ENCODE measurements at regions not wholly inside any gene's neighbourhood (a gene's known extent, or its start where the extent isn't known, plus 50 kb on each side); places are given as distances from the start of the nearest gene placed in this dataset.

GRCh38 chr20:53752971-53753879 lies 159.6 kb upstream of the ZNF217 start:
- WGBS, 10 experiments: 7 to 72% (median 38%) methylated on average over 3 to 16 of the region's 16 CpGs
- H3K4me3 ChIP-seq: no peak overlapping the region
- in situ Hi-C loops (cut with MboI; ENCODE audit: low pct_unique_long_range_greater_than_20kb in 2 of 9, low sequenced_read_pairs in 9 of 9, unreplicated experiment in 9 of 9): no loop called here
- peaks cover 31 to 51% of the 10 kb centered on the region in 2 donors for H3K4me1 ChIP-seq (replicated peaks in 1 of 2)
- peak in 4 of 8 experiments; percentile 23 to 81 (median 68) for ATAC-seq (replicated peaks in 6 of 8)
- H3K27ac ChIP-seq: no peak overlapping the region

GRCh38 chr20:53752583-53752970 lies 158.9 kb upstream of the ZNF217 start:
- Histone ChIP-seq H3K4me1 (replicated peaks in 1 of 2) (peaks cover 27 to 47% of the 10 kb centered on the region in 2 donors), H3K4me3 (no peak overlapping the region), H3K27ac (no peak overlapping the region)
- in situ Hi-C loops (cut with MboI; ENCODE audit: low pct_unique_long_range_greater_than_20kb in 2 of 9, low sequenced_read_pairs in 9 of 9, unreplicated experiment in 9 of 9): no loop called here
- no peak for ATAC-seq (replicated peaks in 6 of 8)
- 44 to 100% (median 83%) methylated on average over 1 to 3 of the region's 3 CpGs; no CpG with 5 or more reads in 1 of the 10 experiments for WGBS, 10 experiments

GRCh38 chr20:53751620-53752318 lies 158.1 kb upstream of the ZNF217 start:
- Histone ChIP-seq H3K4me3 (no peak overlapping the region), H3K4me1 (replicated peaks in 1 of 2) (peaks cover 23 to 45% of the 10 kb centered on the region in 2 donors), H3K27ac (peak overlapping the region in 1 of 2 donors; percentile 63)
- WGBS, 10 experiments: 24 to 67% (median 50%) methylated on average over 1 to 9 of the region's 9 CpGs; no CpG with 5 or more reads in 1 of the 10 experiments
- in situ Hi-C loops (cut with MboI; ENCODE audit: low pct_unique_long_range_greater_than_20kb in 2 of 9, low sequenced_read_pairs in 9 of 9, unreplicated experiment in 9 of 9): no loop called here
- ATAC-seq (replicated peaks in 6 of 8): no peak

GRCh38 chr20:53750827-53751619 lies 157.4 kb upstream of the ZNF217 start:
- Histone ChIP-seq H3K4me1 (replicated peaks in 1 of 2) (peaks cover 23 to 45% of the 10 kb centered on the region in 2 donors), H3K27ac (peak overlapping the region in 1 of 2 donors; percentile 63), H3K4me3 (no peak overlapping the region)
- peak in 7 of 8 experiments; percentile 23 to 94 (median 90) for ATAC-seq (replicated peaks in 6 of 8)
- in situ Hi-C loops (cut with MboI; ENCODE audit: low pct_unique_long_range_greater_than_20kb in 2 of 9, low sequenced_read_pairs in 9 of 9, unreplicated experiment in 9 of 9): no loop called here
- 9 to 70% (median 59%) methylated on average over 4 to 13 of the region's 14 CpGs; no CpG with 5 or more reads in 3 of the 10 experiments for WGBS, 10 experiments

GRCh38 chr20:53749499-53749898 lies 155.9 kb upstream of the ZNF217 start:
- in situ Hi-C loops (cut with MboI; ENCODE audit: low pct_unique_long_range_greater_than_20kb in 2 of 9, low sequenced_read_pairs in 9 of 9, unreplicated experiment in 9 of 9): no loop called here
- Histone ChIP-seq H3K4me1 (replicated peaks in 1 of 2) (peaks cover 23 to 45% of the 10 kb centered on the region in 2 donors), H3K4me3 (no peak overlapping the region), H3K27ac (no peak overlapping the region)
- WGBS, 10 experiments: 0 to 50% (median 33%) methylated on average over 1 of the region's 1 CpG; no CpG with 5 or more reads in 5 of the 10 experiments
- no peak for ATAC-seq (replicated peaks in 6 of 8)

- in situ Hi-C loops (cut with MboI; ENCODE audit: low pct_unique_long_range_greater_than_20kb in 2 of 9, low sequenced_read_pairs in 9 of 9, unreplicated experiment in 9 of 9): no loop called here
- H3K4me1 ChIP-seq (replicated peaks in 1 of 2): peaks cover 23 to 45% of the 10 kb centered on the region in 2 donors
- H3K4me3 ChIP-seq: no peak overlapping the region
- 0 to 100% (median 74%) methylated on average over 1 to 6 of the region's 6 CpGs; no CpG with 5 or more reads in 1 of the 10 experiments for WGBS, 10 experiments
- no peak overlapping the region for H3K27ac ChIP-seq
- peak in 4 of 8 experiments; percentile 21 to 42 (median 30) for ATAC-seq (replicated peaks in 6 of 8)
These were observed 155.3 kb upstream of the ZNF217 start for GRCh38 chr20:53748821-53749421.

- no peak overlapping the region for H3K4me3 ChIP-seq
- H3K4me1 ChIP-seq (replicated peaks in 1 of 2): peaks cover 18 to 38% of the 10 kb centered on the region in 2 donors
- H3K27ac ChIP-seq: no peak overlapping the region
- 20 to 100% (median 90%) methylated on average over 1 to 2 of the region's 2 CpGs; no CpG with 5 or more reads in 3 of the 10 experiments for WGBS, 10 experiments
- no peak for ATAC-seq (replicated peaks in 6 of 8)
- in situ Hi-C loops (cut with MboI; ENCODE audit: low pct_unique_long_range_greater_than_20kb in 2 of 9, low sequenced_read_pairs in 9 of 9, unreplicated experiment in 9 of 9): no loop called here
These were observed 154.5 kb upstream of the ZNF217 start for GRCh38 chr20:53748176-53748575.

- in situ Hi-C loops (cut with MboI; ENCODE audit: low pct_unique_long_range_greater_than_20kb in 2 of 9, low sequenced_read_pairs in 9 of 9, unreplicated experiment in 9 of 9): no loop called here
- no peak overlapping the region for H3K27ac ChIP-seq
- no peak overlapping the region for H3K4me3 ChIP-seq
- ATAC-seq (replicated peaks in 6 of 8): no peak
- H3K4me1 ChIP-seq (replicated peaks in 1 of 2): peaks cover 22% of the 10 kb centered on the region in 2 donors
- 20 to 94% (median 75%) methylated on average over 1 to 7 of the region's 12 CpGs for WGBS, 10 experiments
These were observed 150.1 kb upstream of the ZNF217 start for GRCh38 chr20:53743607-53744260.

- no peak for ATAC-seq (replicated peaks in 6 of 8)
- Histone ChIP-seq H3K27ac (no peak overlapping the region), H3K4me1 (replicated peaks in 1 of 2) (peaks cover 33% of the 10 kb centered on the region in 2 donors), H3K4me3 (no peak overlapping the region)
- WGBS, 10 experiments: 74 to 100% (median 100%) methylated on average over 1 to 3 of the region's 3 CpGs; no CpG with 5 or more reads in 2 of the 10 experiments
- in situ Hi-C loops (cut with MboI; ENCODE audit: low pct_unique_long_range_greater_than_20kb in 2 of 9, low sequenced_read_pairs in 9 of 9, unreplicated experiment in 9 of 9): no loop called here
These were observed 149.0 kb upstream of the ZNF217 start for GRCh38 chr20:53742685-53743081.

GRCh38 chr20:53741726-53742028 lies 148.0 kb upstream of the ZNF217 start:
- 93 to 100% (median 100%) methylated on average over 1 to 3 of the region's 3 CpGs for whole genome bisulfite sequencing, 10 experiments
- H3K4me1 ChIP-seq (replicated peaks in 1 of 2): peaks cover 43% of the 10 kb centered on the region in 2 donors
- in situ Hi-C loops (cut with MboI; ENCODE audit: low pct_unique_long_range_greater_than_20kb in 2 of 9, low sequenced_read_pairs in 9 of 9, unreplicated experiment in 9 of 9): no loop called here
- no peak overlapping the region for H3K27ac ChIP-seq
- ATAC-seq (replicated peaks in 6 of 8): no peak
- H3K4me3 ChIP-seq: no peak overlapping the region

- 4 to 61% (median 27%) methylated on average over 4 to 15 of the region's 16 CpGs for WGBS, 10 experiments
- Histone ChIP-seq H3K4me1 (replicated peaks in 1 of 2) (peaks cover 49 to 51% of the 10 kb centered on the region in 2 donors), H3K27ac (no peak overlapping the region), H3K4me3 (no peak overlapping the region)
- in situ Hi-C loops (cut with MboI; ENCODE audit: low pct_unique_long_range_greater_than_20kb in 2 of 9, low sequenced_read_pairs in 9 of 9, unreplicated experiment in 9 of 9): no loop called here
- peak in 6 of 8 experiments; percentile 7 to 39 (median 24) for ATAC-seq (replicated peaks in 6 of 8)
These were observed 146.5 kb upstream of the ZNF217 start for GRCh38 chr20:53739799-53740785.
